RWPE2 (cell line): ENCODE measurements at regions not wholly inside any gene's neighbourhood (a gene's known extent, or its start where the extent isn't known, plus 50 kb on each side); places are given as distances from the start of the nearest gene placed in this dataset.

ENCODE experiments used
- ATAC-seq: fragments of 200-7000 bp; cut with Tn5 transposase; 3 replicates; pipeline ENCODE4 v1.9.1; 2021; ENCODE audit warnings: low read depth
- DNase-seq: peaks from one replicate; pipeline ENCODE4 v3.0.0-alpha.2; 2020; ENCODE audit warnings: low spot score
- H3K27ac ChIP-seq: fragments of 450-650 bp; 2 replicates; pipeline ENCODE4 v1.5.1; 2017; ENCODE audit warnings: mild to moderate bottlenecking; ENCODE audit not compliant: poor library complexity, severe bottlenecking
- H3K27me3 ChIP-seq: fragments of 250-450 bp; sonication (Bioruptor Pico); 2 replicates; pipeline ENCODE4 v1.5.1; 2021; ENCODE audit warnings: mild to moderate bottlenecking, moderate library complexity; ENCODE audit not compliant: insufficient read depth, poor library complexity, severe bottlenecking
- H3K36me3 ChIP-seq: fragments of 250-450 bp; sonication (Bioruptor Pico); 2 replicates; pipeline ENCODE4 v1.5.1; 2020; ENCODE audit warnings: low read depth, mild to moderate bottlenecking, moderate library complexity
- H3K4me1 ChIP-seq: fragments of 250-450 bp; sonication (Bioruptor Pico); 2 replicates; pipeline ENCODE4 v1.5.1; 2021; ENCODE audit warnings: mild to moderate bottlenecking, moderate library complexity; ENCODE audit not compliant: insufficient read depth, poor library complexity, severe bottlenecking
- H3K4me3 ChIP-seq: fragments of 250-450 bp; sonication (Bioruptor Pico); 2 replicates; pipeline ENCODE4 v1.5.1; 2021; ENCODE audit warnings: mild to moderate bottlenecking, moderate library complexity; ENCODE audit not compliant: severe bottlenecking
- H3K9me3 ChIP-seq: fragments of 250-450 bp; sonication (Bioruptor Pico); 2 replicates; pipeline ENCODE4 v1.5.1; 2021; ENCODE audit warnings: mild to moderate bottlenecking, moderate library complexity; ENCODE audit not compliant: severe bottlenecking
- CTCF ChIP-seq: fragments of 450-650 bp; IDR thresholded peaks from one replicate; pipeline ENCODE4 v1.5.1; 2017; ENCODE audit warnings: mild to moderate bottlenecking, moderate library complexity; ENCODE audit not compliant: poor library complexity, severe bottlenecking

GRCh38 chr2:8414946-8415879 lies 266.6 kb upstream of the ID2 start:
- ATAC-seq = no peak
- TF ChIP-seq CTCF = no peak
- DNase-seq = no peak
- H3K27ac ChIP-seq = no peak overlapping the region
- H3K36me3 ChIP-seq = no peaks in the 10 kb centered on the region
- no peaks in the 10 kb centered on the region for H3K4me1 ChIP-seq
- no peak overlapping the region for H3K4me3 ChIP-seq
- no peaks in the 10 kb centered on the region for H3K9me3 ChIP-seq
- no peaks in the 10 kb centered on the region for H3K27me3 ChIP-seq

DNA sequence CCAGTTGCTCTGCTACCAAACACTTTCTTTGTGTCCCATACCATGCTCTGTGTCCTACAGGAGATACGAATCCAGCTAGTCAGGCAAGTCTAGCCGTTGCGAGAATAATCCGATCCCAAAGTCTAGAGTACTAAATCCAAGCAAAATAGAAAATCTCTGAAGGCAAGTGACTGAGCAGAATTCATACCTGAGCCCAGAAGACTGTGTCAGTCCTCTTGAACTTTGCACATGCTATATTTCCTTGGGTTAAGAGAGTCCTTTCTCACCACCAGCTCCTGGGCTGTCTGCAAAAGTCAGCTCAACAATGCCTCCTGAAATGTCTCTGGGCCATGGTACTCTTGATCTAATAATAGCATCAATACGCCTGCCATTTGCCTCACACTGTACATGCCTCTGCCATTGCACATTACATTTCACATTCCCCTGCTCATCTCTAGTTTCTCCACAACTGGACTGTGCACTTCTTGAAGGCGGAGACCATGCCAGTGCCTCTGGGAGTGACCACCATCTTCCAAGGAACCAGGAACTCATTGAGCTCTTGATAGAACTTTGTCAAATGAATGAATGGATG lies 265.8 kb upstream of the ID2 start:
- Histone ChIP-seq H3K4me3 (no peak overlapping the region), H3K9me3 (no peaks in the 10 kb centered on the region), H3K36me3 (no peaks in the 10 kb centered on the region), H3K27ac (no peak overlapping the region), H3K4me1 (no peaks in the 10 kb centered on the region), H3K27me3 (no peaks in the 10 kb centered on the region)
- TF ChIP-seq CTCF = no peak
- DNase-seq (no peak), ATAC-seq (no peak)

DNA sequence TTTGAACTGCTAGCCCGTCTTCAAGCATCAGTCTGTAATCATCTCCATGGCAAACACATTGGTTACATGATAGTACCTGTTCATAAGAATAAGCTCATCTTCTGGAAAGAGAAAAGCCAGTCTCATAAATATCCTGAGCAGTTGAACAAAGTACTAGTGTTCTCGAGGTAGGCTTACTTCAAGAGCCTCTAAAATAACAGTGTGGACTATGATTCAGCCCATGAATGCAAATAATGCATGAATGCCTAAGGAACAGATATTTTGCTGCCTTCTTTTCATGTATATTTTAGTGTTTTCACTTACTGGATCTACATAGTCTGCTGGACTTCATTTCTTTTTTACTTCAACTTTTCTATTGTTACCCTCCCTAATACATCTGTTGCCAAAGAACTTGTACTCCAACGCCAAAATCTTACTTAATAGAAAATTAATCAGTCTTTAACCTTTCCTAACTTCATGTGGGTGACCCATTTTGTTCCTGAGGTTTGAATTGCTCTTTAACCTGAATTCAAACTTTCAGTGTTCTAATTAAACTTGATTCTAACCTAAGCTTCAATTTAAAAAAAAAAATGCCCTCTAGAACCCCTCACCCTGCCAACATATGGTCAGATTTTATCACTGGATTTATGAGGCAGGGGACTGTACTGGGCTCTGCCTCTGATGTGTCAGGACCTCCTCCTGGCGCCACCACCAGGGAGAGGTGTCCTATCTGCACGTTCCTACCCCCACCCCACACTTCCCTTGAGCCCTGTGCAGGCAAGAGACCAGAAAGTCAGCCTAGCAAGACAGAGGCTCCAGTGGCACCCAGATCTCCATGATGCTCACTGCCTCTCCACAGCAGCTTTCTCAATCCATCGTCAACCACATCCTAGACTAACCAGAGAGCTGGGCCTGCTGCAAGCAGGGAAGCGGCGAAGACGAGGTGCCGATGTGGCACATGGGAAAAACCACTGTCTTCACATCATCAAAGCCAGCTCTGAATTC lies 264.7 kb upstream of the ID2 start:
- no peaks in the 10 kb centered on the region for H3K27me3 ChIP-seq
- H3K4me3 ChIP-seq = no peak overlapping the region
- DNase-seq (no peak), ATAC-seq (no peak)
- no peaks in the 10 kb centered on the region for H3K4me1 ChIP-seq
- H3K9me3 ChIP-seq = no peaks in the 10 kb centered on the region
- no peaks in the 10 kb centered on the region for H3K36me3 ChIP-seq
- TF ChIP-seq CTCF = no peak
- no peak overlapping the region for H3K27ac ChIP-seq

DNA sequence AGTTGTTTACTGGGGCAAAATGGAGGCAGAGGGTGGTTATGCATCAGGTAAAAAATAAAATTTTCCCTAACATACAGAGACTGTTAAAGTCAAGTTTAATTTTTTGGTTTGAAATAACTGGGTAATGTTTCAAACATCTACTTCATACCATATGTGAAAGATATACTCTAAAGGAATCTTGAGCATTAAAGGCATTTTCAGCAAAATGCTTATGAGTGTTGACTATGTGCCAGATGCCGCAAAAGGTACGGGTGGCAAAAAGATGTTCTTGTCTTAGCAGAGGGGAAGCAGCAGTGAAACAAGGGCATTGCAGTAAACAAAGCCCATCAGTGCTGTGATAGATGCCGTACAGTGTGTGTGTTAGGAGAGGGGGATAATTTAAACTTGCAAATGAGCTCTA lies 263.1 kb upstream of the ID2 start:
- no peak for TF ChIP-seq CTCF

More for the DNA sequence above, 263.1 kb upstream of the ID2 start:
- no peaks in the 10 kb centered on the region for H3K4me1 ChIP-seq
- H3K9me3 ChIP-seq = no peaks in the 10 kb centered on the region
- no peaks in the 10 kb centered on the region for H3K27me3 ChIP-seq
- H3K4me3 ChIP-seq = no peak overlapping the region
- DNase-seq (no peak), ATAC-seq (no peak)
- no peaks in the 10 kb centered on the region for H3K36me3 ChIP-seq
- H3K27ac ChIP-seq = no peak overlapping the region
